Naive thymus-derived CD8-positive, alpha-beta T cell (primary cell): ENCODE measurements at regions not wholly inside any gene's neighbourhood (a gene's known extent, or its start where the extent isn't known, plus 50 kb on each side); places are given as distances from the start of the nearest gene placed in this dataset.
"Not testable (repeated sequence)": the region's sequence is repeated elsewhere in the genome, so short reads cannot be mapped to it uniquely, and the experiment has no call there.

Experiments used
- ATAC-seq, 2 donors: fragments of 150-1000 bp; cut with Tn5 transposase in 1 of 2; sonication (Bioruptor Pico), chemical (Tn5 transposase) in 1 of 2; 1 replicate in 1 of 2; 2 replicates in 1 of 2; pipeline ENCODE4 v1.10.0; 2021; ENCODE audit warnings: mild to moderate bottlenecking in 2 of 2, moderate library complexity in 2 of 2
- POLR2A ChIA-PET: fragments of 350-600 bp; sonication (Branson Sonifier 250); formaldehyde crosslinking; loops from one replicate; lab custom pipeline; 2021; ENCODE audit warnings: antibody characterized with exemption; lab: Charles Lee
- DNase-seq, 10 donors: peaks; one replicate each; pipeline versions ENCODE4 v3.0.0 to v3.0.0-alpha.2; 2020 to 2022
- H3K27ac Mint-ChIP-seq, 10 donors: one replicate each; pipeline ENCODE4 v1.8.0; 2020 to 2022; ENCODE audit warnings: mild to moderate bottlenecking in 10 of 10, mixed read lengths in 10 of 10, moderate library complexity in 4 of 10, inconsistent platforms in 1 of 10
- H3K27me3 Mint-ChIP-seq, 5 donors: one replicate each; pipeline ENCODE4 v1.8.0; 2021 to 2022; ENCODE audit warnings: mixed read lengths in 5 of 5
- H3K36me3 Mint-ChIP-seq, 3 donors: one replicate each; pipeline ENCODE4 v1.8.0; 2020 to 2022; ENCODE audit warnings: mixed read lengths in 3 of 3, mild to moderate bottlenecking in 2 of 3, inconsistent platforms in 1 of 3
- H3K4me1 Mint-ChIP-seq, 4 donors: one replicate each; pipeline ENCODE4 v1.8.0; 2021 to 2022; ENCODE audit warnings: mixed read lengths in 4 of 4
- H3K4me3 Mint-ChIP-seq, 10 donors: one replicate each; pipeline ENCODE4 v1.8.0; 2020 to 2022; ENCODE audit warnings: mild to moderate bottlenecking in 10 of 10, mixed read lengths in 10 of 10, moderate library complexity in 6 of 10, inconsistent platforms in 1 of 10
- H3K9me3 Mint-ChIP-seq, 9 donors: one replicate each; pipeline ENCODE4 v1.8.0; 2020 to 2022; ENCODE audit warnings: mixed read lengths in 9 of 9, mild to moderate bottlenecking in 3 of 9, inconsistent platforms in 1 of 9, moderate library complexity in 1 of 9

GRCh38 chr4:170247596-170247995 is 157.8 kb upstream of the AADAT start:
- peaks cover 0 to 4% (median 0%) of the 10 kb centered on the region in 5 donors for H3K27me3 Mint-ChIP-seq
- DNase-seq (no peak), ATAC-seq (no peak)
- no peak overlapping the region for H3K27ac Mint-ChIP-seq
- peaks cover 0 to 13% (median 0%) of the 10 kb centered on the region in 9 donors for H3K9me3 Mint-ChIP-seq
- POLR2A ChIA-PET, result no interaction called here
- H3K36me3 Mint-ChIP-seq, result no peaks in the 10 kb centered on the region
- H3K4me3 Mint-ChIP-seq, result no peak overlapping the region
- H3K4me1 Mint-ChIP-seq, result no peaks in the 10 kb centered on the region

DNA sequence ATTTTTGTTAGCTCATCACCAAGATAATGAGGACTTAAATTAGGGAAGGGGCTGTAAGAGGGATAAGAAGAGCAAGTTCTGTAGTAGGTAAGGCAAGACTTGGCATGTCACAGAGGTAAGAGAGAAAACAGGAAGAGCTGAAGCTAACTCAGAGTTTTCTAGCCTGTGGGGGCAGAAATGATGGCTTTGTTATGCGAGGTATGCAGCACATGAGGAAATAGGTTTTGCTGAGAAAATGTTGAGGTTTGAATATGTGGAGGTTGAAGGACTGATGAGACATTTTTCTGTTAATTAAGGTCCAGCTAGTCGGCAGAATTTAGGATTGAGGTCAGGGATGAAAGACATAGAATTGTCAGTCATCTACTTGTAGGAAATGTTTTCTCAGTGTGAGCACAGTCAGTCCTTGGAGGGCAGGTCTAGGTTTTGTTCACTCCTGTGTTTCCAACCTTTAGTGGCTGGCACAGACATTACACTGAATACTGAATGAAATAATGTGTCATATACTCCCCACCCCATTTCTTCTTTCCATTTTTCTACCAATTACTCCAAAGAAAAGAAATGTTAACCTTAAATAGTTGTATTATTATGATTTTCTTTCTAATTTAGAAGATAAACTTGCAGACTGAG is 154.0 kb upstream of the AADAT start:
- DNase-seq (no peak), ATAC-seq (no peak)
- H3K36me3 Mint-ChIP-seq, result no peaks in the 10 kb centered on the region
- H3K27ac Mint-ChIP-seq, result no peak overlapping the region
- peaks cover 0 to 21% (median 3%) of the 10 kb centered on the region in 9 donors for H3K9me3 Mint-ChIP-seq
- H3K4me3 Mint-ChIP-seq, result no peak overlapping the region
- POLR2A ChIA-PET, result no interaction called here
- peaks cover 0 to 7% (median 0%) of the 10 kb centered on the region in 5 donors for H3K27me3 Mint-ChIP-seq
- no peaks in the 10 kb centered on the region for H3K4me1 Mint-ChIP-seq

DNA sequence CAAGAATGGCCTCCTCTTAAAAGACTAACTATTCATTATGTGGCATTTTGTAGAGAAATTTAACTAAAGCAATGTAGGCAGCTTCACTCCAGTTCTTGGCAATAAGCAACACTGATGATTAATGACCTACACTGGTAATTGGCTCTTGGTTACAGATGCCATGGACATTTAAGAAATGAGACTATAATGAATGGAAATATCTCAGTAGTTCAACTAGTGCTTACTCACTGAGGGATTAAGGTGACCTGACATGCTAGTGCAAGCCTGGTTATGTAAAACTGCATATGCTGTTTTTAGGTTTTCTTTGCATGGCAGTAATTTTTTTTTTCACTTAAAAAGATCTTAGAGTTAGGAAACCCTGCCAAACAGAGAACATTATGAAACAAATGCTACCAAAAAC is 152.7 kb upstream of the AADAT start:
- DNase-seq (no peak), ATAC-seq (no peak)
- H3K9me3 Mint-ChIP-seq, result peaks cover 0 to 17% (median 3%) of the 10 kb centered on the region in 9 donors
- POLR2A ChIA-PET, result no interaction called here
- no peaks in the 10 kb centered on the region for H3K4me1 Mint-ChIP-seq
- H3K36me3 Mint-ChIP-seq, result no peaks in the 10 kb centered on the region
- H3K27ac Mint-ChIP-seq, result no peak overlapping the region
- peaks cover 0 to 4% (median 0%) of the 10 kb centered on the region in 5 donors for H3K27me3 Mint-ChIP-seq
- H3K4me3 Mint-ChIP-seq, result no peak overlapping the region

DNA sequence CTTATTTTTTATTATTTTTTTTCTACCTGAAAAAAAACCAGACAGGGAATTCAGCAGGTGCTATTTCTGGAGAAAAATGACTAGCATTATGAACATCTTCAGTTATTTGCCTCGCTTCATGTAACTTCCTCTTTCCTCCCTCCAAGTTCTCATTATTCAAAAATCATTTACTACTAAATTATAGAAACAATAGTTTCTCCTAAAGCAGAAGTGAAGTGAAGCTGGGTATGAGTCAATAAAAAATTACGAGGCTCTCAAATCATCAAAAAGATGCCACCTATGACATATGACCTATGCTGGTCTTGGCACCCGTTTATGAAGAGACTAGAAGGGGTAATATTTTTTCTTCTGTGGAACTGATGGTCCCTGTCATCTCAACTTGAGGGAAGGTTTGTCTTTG is 145.0 kb upstream of the AADAT start:
- H3K4me3 Mint-ChIP-seq, result no peak overlapping the region
- no peaks in the 10 kb centered on the region for H3K36me3 Mint-ChIP-seq
- H3K4me1 Mint-ChIP-seq, result peaks cover 0 to 3% (median 0%) of the 10 kb centered on the region in 4 donors

DNA sequence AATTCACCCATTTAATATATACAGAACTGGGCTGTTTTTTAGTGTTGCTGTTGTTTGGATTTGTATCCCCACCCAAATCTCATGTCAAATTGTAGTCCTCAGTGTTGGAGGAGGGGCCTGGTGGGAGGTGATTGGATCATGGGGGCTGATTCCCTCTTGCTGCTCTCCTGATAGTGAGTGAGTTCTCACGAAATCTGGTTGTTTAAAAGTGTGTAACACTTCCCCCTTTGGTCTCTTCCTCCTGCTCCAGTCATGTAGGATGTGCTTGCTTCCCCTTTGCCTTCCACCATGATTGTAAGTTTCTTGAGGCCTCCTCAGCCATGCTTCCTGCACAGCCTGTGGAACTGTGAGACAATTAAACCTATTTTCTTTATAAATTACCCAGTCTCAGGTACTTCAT is 141.6 kb upstream of the AADAT start:
- Mint-ChIP-seq H3K4me3 (no peak overlapping the region), H3K9me3 (peaks cover 0 to 4% (median 0%) of the 10 kb centered on the region in 9 donors), H3K4me1 (peaks cover 0 to 3% (median 0%) of the 10 kb centered on the region in 4 donors), H3K27ac (no peak overlapping the region), H3K27me3 (no peaks in the 10 kb centered on the region), H3K36me3 (no peaks in the 10 kb centered on the region)
- no peak for DNase-seq
- ATAC-seq, result no peak
- POLR2A ChIA-PET, result no interaction called here

More for the DNA sequence above, 145.0 kb upstream of the AADAT start:
- no peak for ATAC-seq
- Mint-ChIP-seq H3K27me3 (no peaks in the 10 kb centered on the region), H3K9me3 (peaks cover 0 to 7% (median 0%) of the 10 kb centered on the region in 9 donors), H3K27ac (no peak overlapping the region)
- DNase-seq, result no peak
- POLR2A ChIA-PET, result no interaction called here

- ATAC-seq (no peak), DNase-seq (no peak)
- peaks cover 0 to 3% (median 0%) of the 10 kb centered on the region in 4 donors for H3K4me1 Mint-ChIP-seq
- POLR2A ChIA-PET, result no interaction called here
- no peak overlapping the region for H3K27ac Mint-ChIP-seq
- H3K36me3 Mint-ChIP-seq, result no peaks in the 10 kb centered on the region
- no peaks in the 10 kb centered on the region for H3K27me3 Mint-ChIP-seq
- H3K4me3 Mint-ChIP-seq, result no peak overlapping the region
- H3K9me3 Mint-ChIP-seq, result no peaks in the 10 kb centered on the region
These were observed 140.5 kb upstream of the AADAT start for GRCh38 chr4:170230242-170230641.

DNA sequence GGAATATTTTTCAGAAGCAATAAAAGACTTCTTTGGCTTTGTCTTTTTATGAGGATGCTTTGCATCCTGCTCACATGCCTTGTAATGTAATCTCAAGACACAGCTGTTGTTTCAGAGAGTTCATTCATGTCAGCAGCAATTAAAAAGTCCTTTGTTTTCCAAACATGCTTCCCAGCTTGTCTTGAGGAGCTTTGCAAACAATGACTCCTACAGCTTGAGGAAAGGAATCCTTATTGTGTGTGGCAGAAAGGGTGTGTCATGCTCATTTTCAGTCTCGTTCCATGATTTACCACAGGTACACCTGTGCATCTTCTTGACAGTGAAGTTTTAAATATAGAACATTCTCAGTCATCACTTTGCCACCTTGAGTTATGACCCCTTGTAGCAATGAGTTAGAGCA is 139.2 kb upstream of the AADAT start:
- POLR2A ChIA-PET, result no interaction called here
- Mint-ChIP-seq H3K9me3 (no peaks in the 10 kb centered on the region), H3K4me3 (no peak overlapping the region)

DNA sequence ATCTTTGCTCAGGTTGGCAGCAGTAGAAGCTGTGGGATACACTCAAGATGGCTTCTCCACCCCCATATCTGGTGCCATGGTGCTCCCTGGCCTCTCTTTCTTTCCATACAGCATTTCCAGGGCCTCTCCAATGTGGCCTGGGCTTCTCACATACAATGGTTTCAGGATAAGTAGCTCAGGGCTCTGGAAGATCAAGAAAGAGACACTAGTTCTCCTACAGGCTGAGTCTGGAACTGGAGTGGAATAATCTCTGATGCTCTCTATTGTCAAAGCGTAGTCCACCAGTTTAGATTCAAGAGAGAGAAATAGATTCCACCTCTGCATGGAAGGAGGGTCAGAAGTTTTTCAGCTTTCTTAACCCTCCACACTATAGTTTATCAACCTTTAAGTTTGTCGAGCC is 138.2 kb upstream of the AADAT start:
- Mint-ChIP-seq H3K27ac (no peak overlapping the region), H3K4me1 (no peaks in the 10 kb centered on the region), H3K36me3 (no peaks in the 10 kb centered on the region), H3K4me3 (no peak overlapping the region), H3K9me3 (peaks cover 0 to 4% (median 0%) of the 10 kb centered on the region in 9 donors), H3K27me3 (no peaks in the 10 kb centered on the region)
- no peak for DNase-seq
- POLR2A ChIA-PET, result no interaction called here
- no peak for ATAC-seq

More for the DNA sequence above, 139.2 kb upstream of the AADAT start:
- Mint-ChIP-seq H3K27me3 (no peaks in the 10 kb centered on the region), H3K4me1 (no peaks in the 10 kb centered on the region), H3K36me3 (no peaks in the 10 kb centered on the region), H3K27ac (no peak overlapping the region)
- DNase-seq (no peak), ATAC-seq (no peak)

DNA sequence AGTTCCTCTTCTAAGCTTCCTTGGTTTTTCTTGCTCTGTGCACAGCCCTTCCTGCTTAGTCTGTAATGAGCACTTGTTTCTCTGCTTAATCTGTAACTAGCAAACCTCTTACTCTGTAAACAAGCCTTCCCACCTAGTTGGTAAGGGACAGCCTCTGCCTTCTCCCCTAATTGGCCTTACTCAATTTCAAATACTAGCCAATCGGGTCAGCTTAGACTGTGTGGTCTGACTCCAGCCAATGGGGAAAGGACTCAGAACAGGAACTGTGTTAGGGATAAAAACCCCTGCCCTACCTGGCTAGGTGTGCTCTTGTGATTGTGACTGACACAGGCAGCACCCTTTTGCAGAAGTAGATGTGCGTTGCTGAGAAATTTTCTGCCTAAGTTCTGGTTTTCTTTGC is 136.5 kb upstream of the AADAT start:
- Mint-ChIP-seq H3K4me1 (no peaks in the 10 kb centered on the region), H3K4me3 (no peak overlapping the region), H3K27me3 (no peaks in the 10 kb centered on the region), H3K27ac (no peak overlapping the region), H3K9me3 (peaks cover 0 to 12% (median 7%) of the 10 kb centered on the region in 9 donors), H3K36me3 (peaks cover 0 to 3% (median 0%) of the 10 kb centered on the region in 3 donors)
- ATAC-seq (no peak), DNase-seq (no peak)
- POLR2A ChIA-PET, result no interaction called here

DNA sequence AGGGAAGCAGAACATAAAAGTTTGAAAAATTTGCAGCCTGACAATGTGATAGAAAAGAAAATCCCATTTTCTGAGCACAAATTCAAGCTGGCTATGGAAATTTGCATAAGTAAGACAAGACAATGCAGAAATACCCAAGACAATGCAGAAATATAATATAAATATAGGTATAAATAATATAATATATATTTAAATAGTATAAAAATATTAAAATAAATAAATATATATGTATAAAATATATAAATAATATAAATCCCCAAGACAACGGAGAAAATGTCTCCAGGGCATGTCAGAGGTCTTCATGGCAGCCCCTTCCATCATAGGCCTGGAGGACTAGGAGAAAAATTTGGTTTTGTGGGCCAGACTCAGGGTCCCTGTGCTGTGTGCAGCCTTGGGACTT is 125.0 kb upstream of the AADAT start:
- Mint-ChIP-seq H3K4me1 (no peaks in the 10 kb centered on the region), H3K27ac (no peak overlapping the region), H3K4me3 (no peak overlapping the region), H3K36me3 (peaks cover 0 to 30% (median 0%) of the 10 kb centered on the region in 3 donors), H3K9me3 (peaks cover 19 to 77% (median 52%) of the 10 kb centered on the region in 9 donors), H3K27me3 (no peaks in the 10 kb centered on the region)
- POLR2A ChIA-PET, result no interaction called here
- ATAC-seq (no peak), DNase-seq (no peak)

DNA sequence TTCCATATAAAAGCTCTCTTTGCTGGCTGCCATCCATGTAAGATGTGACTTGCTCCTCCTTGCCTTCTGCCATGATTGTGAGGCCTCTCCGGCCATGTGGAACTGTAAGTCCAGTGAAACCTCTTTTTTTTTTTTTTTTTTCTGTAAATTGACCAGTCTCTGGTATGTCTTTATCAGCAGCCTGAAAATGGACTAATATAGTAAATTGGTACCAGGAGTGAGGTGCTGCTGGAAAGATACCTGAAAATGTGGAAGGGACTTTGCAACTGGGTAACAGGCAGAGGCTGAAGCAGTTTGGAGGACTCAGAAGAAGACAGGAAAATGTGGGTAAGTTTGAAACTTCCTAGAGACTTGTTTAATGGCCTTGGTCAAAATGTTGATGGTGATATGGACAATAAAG is 124.3 kb upstream of the AADAT start:
- DNase-seq (no peak), ATAC-seq (no peak)
- POLR2A ChIA-PET, result no interaction called here
- H3K4me3 Mint-ChIP-seq, result no peak overlapping the region
- H3K27ac Mint-ChIP-seq, result no peak overlapping the region
- H3K4me1 Mint-ChIP-seq, result no peaks in the 10 kb centered on the region
- H3K27me3 Mint-ChIP-seq, result no peaks in the 10 kb centered on the region
- H3K36me3 Mint-ChIP-seq, result peaks cover 0 to 28% (median 0%) of the 10 kb centered on the region in 3 donors
- peaks cover 18 to 71% (median 49%) of the 10 kb centered on the region in 9 donors for H3K9me3 Mint-ChIP-seq

DNA sequence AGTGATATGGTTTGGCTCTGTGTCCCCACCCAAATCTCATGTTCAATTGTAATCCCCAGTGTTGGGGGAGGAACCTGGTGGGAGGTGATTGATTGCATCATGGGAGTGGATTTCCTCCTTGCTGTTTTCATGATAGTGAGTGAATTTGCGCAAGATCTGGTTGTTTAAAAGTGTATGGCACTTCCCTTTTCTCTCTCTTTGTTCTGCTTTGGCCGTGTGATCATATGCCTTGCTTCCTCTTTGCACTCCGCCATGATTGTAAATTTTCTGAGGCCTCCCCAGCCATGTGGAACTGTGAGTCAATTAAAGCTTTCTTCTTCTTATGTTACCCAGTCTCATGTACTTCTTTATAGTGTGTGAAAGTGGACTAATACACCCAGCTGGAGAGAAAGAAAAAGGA is 113.0 kb upstream of the AADAT start:
- POLR2A ChIA-PET, result no interaction called here
- Mint-ChIP-seq H3K27me3 (peaks cover 0 to 19% (median 5%) of the 10 kb centered on the region in 5 donors), H3K9me3 (peaks cover 2 to 49% (median 10%) of the 10 kb centered on the region in 9 donors), H3K4me1 (no peaks in the 10 kb centered on the region), H3K27ac (no peak overlapping the region), H3K4me3 (no peak overlapping the region), H3K36me3 (peaks cover 0 to 7% (median 0%) of the 10 kb centered on the region in 3 donors)
- no peak for DNase-seq
- ATAC-seq, result no peak

DNA sequence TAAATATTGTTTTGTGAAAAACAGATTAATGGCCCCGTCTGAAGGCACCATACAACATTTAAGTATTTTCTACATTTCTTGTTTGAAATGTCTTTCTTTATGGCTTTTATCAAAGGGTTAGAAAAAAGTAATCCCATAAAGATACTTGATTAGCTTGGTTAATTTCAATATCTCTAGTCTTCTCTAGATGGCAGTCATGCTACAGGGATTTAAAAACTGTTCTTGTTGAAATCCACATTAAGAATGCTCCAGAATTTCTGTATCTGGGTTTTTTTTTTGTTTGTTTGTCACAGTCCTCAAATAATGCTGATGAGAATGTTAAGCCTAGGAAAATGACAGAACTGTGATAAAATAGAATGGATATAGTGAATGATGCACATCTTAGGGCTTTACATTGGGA is 109.0 kb upstream of the AADAT start:
- Mint-ChIP-seq H3K4me3 (no peak overlapping the region), H3K9me3 (peaks cover 0 to 46% (median 6%) of the 10 kb centered on the region in 9 donors), H3K27ac (no peak overlapping the region), H3K4me1 (no peaks in the 10 kb centered on the region), H3K36me3 (peaks cover 0 to 7% (median 0%) of the 10 kb centered on the region in 3 donors), H3K27me3 (peaks cover 0 to 17% (median 7%) of the 10 kb centered on the region in 5 donors)
- POLR2A ChIA-PET, result no interaction called here
- no peak for ATAC-seq
- DNase-seq, result no peak

DNA sequence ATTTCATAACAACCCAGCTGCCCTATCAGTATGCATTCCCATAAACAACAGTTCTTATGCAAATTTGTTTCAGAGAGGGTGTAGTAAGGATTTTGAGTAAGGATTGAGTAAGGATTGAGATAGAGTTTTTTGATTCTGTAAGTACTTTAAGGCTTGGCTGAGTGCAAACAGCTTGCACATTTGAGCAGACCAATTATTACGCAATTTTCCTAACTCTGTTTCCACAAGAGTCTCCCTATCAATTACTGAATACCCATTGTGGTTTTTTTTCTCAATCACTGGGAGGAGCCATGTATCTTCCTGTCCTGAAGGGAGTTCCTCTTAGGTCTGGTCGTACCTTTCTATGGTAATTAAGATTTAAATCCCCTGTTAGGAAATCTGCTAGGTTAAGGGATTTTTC is 105.0 kb upstream of the AADAT start:
- H3K4me3 Mint-ChIP-seq, H3K27ac Mint-ChIP-seq, H3K9me3 Mint-ChIP-seq, DNase-seq, H3K36me3 Mint-ChIP-seq, POLR2A ChIA-PET, H3K4me1 Mint-ChIP-seq, ATAC-seq: not testable (repeated sequence)
- H3K27me3 Mint-ChIP-seq, result peaks cover 1 to 17% (median 7%) of the 10 kb centered on the region in 5 donors
